ENCODE measurements at regions not wholly inside any gene's neighbourhood (a gene's known extent, or its start where the extent isn't known, plus 50 kb on each side); places are given as distances from the start of the nearest gene placed in this dataset.
"Not testable (repeated sequence)": the region's sequence is repeated elsewhere in the genome, so short reads cannot be mapped to it uniquely, and the experiment has no call there.

DNA sequence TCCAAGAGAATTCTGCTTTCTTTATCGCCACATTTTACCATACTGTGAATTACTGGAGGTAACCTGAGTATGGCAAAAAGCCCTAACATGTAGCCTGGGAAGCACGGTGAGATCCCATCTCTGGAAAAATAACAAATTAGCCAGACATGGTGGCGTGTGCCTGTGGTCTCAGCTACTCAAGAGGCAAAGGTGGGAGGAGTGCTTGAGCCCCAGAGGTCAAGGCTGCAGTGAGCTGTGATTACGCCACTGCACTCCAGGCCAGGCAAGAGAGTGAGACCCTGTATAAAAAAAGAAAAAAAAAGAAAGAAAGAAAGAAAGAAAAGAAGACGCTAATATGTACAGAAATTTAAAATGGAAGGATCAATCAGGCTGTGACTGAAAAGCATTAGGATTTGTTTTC, 57.7 kb upstream of the SESTD1 start:
- DNase-seq: no peak

DNA sequence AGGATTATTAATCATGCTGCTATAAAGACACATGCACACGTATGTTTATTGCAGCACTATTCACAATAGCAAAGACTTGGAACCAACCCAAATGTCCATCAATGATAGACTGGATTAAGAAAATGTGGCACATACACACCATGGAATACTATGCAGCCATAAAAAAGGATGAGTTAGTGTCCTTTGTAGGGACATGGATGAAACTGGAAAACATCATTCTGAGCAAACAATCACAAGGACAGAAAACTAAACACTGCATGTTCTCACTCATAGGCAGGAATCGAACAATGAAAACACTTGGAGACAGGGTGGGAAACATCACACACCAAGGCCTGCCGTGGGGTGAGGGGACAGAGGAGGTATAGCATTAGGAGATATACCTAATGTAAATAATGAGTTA, 56.4 kb upstream of the SESTD1 start:
- DNase-seq: not testable (repeated sequence)

DNA sequence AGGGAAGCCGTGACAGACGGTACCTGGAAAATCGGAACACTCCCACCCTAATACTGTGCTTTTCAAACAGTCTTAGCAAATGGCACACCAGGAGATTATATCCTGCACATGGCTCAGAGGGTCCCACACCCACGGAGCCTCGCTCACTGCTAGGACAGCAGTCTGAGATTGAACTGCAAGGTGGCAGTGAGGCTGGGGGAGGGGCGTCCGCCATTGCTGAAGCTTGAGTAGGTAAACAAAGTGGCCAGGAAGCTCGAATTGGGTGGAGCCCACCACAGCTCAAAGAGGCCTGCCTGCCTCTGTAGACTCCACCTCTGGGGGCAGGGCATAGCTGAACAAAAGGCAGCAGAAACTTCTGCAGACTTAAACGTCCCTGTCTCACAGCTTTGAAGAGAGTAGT, 50.1 kb upstream of the SESTD1 start:
- not testable (repeated sequence) for DNase-seq

All from kidney glomerular epithelial cell (primary cell).